HEK293 (cell line): ENCODE measurements at regions not wholly inside any gene's neighbourhood (a gene's known extent, or its start where the extent isn't known, plus 50 kb on each side); places are given as distances from the start of the nearest gene placed in this dataset.

Experiments
- CTCF ChIA-PET: fragments of 350-600 bp; formaldehyde crosslinking; extraction: SDS; loops from one replicate; lab custom pipeline; 2021; ENCODE audit warnings: antibody characterized with exemption; lab: Yijun Ruan, JAX
- POLR2A ChIA-PET: fragments of 300-600 bp; formaldehyde crosslinking; extraction: SDS; loops from one replicate; lab custom pipeline; 2020; ENCODE audit warnings: antibody characterized with exemption, inconsistent platforms; lab: Yijun Ruan, JAX
- H3K27ac ChIP-seq: fragments of 200-500 bp; sonication (Bioruptor generic); 2 replicates; pipeline ENCODE4 v1.5.1; 2014; ENCODE audit warnings: low read depth, low read length, control low read depth, inconsistent platforms; ENCODE audit errors: extremely low read depth
- H3K36me3 ChIP-seq, 2 experiments: fragments of 200-500 bp in 1 of 2; sonication (Bioruptor generic) in 1 of 2; 1 replicate in 1 of 2; 2 replicates in 1 of 2; pipeline ENCODE4 v1.5.1; 2014 to 2017; ENCODE audit warnings: inconsistent platforms in 2 of 2, low read length in 2 of 2; ENCODE audit not compliant: control insufficient read depth in 2 of 2, insufficient read depth in 1 of 2
- H3K4me1 ChIP-seq: fragments of 200-500 bp; sonication (Bioruptor generic); 2 replicates; pipeline ENCODE4 v1.5.1; 2014; ENCODE audit warnings: mild to moderate bottlenecking, low read length, inconsistent platforms; ENCODE audit not compliant: control insufficient read depth, insufficient read depth
- H3K4me3 ChIP-seq: 2 replicates; pipeline ENCODE4 v1.5.1; 2011; ENCODE audit warnings: low read depth, mild to moderate bottlenecking, control low read depth, low read length, moderate library complexity
- H3K9me3 ChIP-seq: fragments of 200-500 bp; sonication (Bioruptor generic); 2 replicates; pipeline ENCODE4 v1.5.1; 2014; ENCODE audit warnings: low read depth, low read length, inconsistent platforms; ENCODE audit not compliant: control insufficient read depth, insufficient read depth
- KLF16 ChIP-seq: fragments of 450-650 bp; formaldehyde crosslinking; IDR thresholded peaks from 2 replicates; pipeline ENCODE4 v1.5.1; 2017; ENCODE audit warnings: missing biosample characterization, missing genetic modification characterization
- KLF8 ChIP-seq: fragments of 450-650 bp; formaldehyde crosslinking; IDR thresholded peaks from 2 replicates; pipeline ENCODE4 v1.5.1; 2016; ENCODE audit warnings: missing biosample characterization, missing genetic modification characterization
- PATZ1 ChIP-seq: fragments of 450-650 bp; formaldehyde crosslinking; IDR thresholded peaks from 2 replicates; pipeline ENCODE4 v1.5.1; 2016; ENCODE audit warnings: missing biosample characterization, missing genetic modification characterization
- TSHZ1 ChIP-seq: fragments of 450-650 bp; formaldehyde crosslinking; IDR thresholded peaks from 2 replicates; pipeline ENCODE4 v1.5.1; 2016; ENCODE audit warnings: missing biosample characterization, missing genetic modification characterization, borderline replicate concordance
- WT1 ChIP-seq: fragments of 450-650 bp; formaldehyde crosslinking; IDR thresholded peaks from 2 replicates; pipeline ENCODE4 v1.5.1; 2016; ENCODE audit warnings: missing biosample characterization, missing genetic modification characterization
- YY2 ChIP-seq: fragments of 450-650 bp; formaldehyde crosslinking; IDR thresholded peaks from 2 replicates; pipeline ENCODE4 v1.5.1; 2016; ENCODE audit warnings: missing biosample characterization, missing genetic modification characterization
- ZBTB20 ChIP-seq: fragments of 450-650 bp; formaldehyde crosslinking; IDR thresholded peaks from 2 replicates; pipeline ENCODE4 v1.5.1; 2016; ENCODE audit warnings: missing biosample characterization, missing genetic modification characterization
- ZFHX2 ChIP-seq: fragments of 450-650 bp; formaldehyde crosslinking; conservative IDR thresholded peaks from 2 replicates; pipeline ENCODE4 v1.5.1; 2016; ENCODE audit warnings: missing biosample characterization, missing genetic modification characterization
- ZNF10 ChIP-seq: fragments of 450-650 bp; formaldehyde crosslinking; IDR thresholded peaks from 2 replicates; pipeline ENCODE4 v1.5.1; 2017; ENCODE audit warnings: missing biosample characterization, missing genetic modification characterization
- ZNF112 ChIP-seq: fragments of 450-650 bp; formaldehyde crosslinking; IDR thresholded peaks from 2 replicates; pipeline ENCODE4 v1.5.0; 2017; ENCODE audit warnings: missing biosample characterization, missing genetic modification characterization
- ZNF114 ChIP-seq: fragments of 450-650 bp; formaldehyde crosslinking; IDR thresholded peaks from 2 replicates; pipeline ENCODE4 v1.5.0; 2017; ENCODE audit warnings: missing biosample characterization, missing genetic modification characterization
- ZNF223 ChIP-seq: fragments of 450-650 bp; formaldehyde crosslinking; IDR thresholded peaks from 2 replicates; pipeline ENCODE4 v1.5.1; 2016; ENCODE audit warnings: missing biosample characterization, missing genetic modification characterization
- ZNF311 ChIP-seq: fragments of 450-650 bp; formaldehyde crosslinking; IDR thresholded peaks from 2 replicates; pipeline ENCODE4 v1.5.1; 2017; ENCODE audit warnings: missing biosample characterization, missing genetic modification characterization, borderline replicate concordance
- ZNF585B ChIP-seq: fragments of 450-650 bp; formaldehyde crosslinking; IDR thresholded peaks from 2 replicates; pipeline ENCODE4 v1.5.1; 2016; ENCODE audit warnings: missing biosample characterization, missing genetic modification characterization
- ZNF629 ChIP-seq: fragments of 450-650 bp; formaldehyde crosslinking; IDR thresholded peaks from 2 replicates; pipeline ENCODE4 v1.5.1; 2017; ENCODE audit warnings: missing biosample characterization, missing genetic modification characterization
- ZNF639 ChIP-seq: fragments of 450-650 bp; formaldehyde crosslinking; IDR thresholded peaks from 2 replicates; pipeline ENCODE4 v1.5.1; 2016; ENCODE audit warnings: missing biosample characterization, missing genetic modification characterization
- ZNF670 ChIP-seq: fragments of 450-650 bp; formaldehyde crosslinking; IDR thresholded peaks from 2 replicates; pipeline ENCODE4 v1.5.1; 2016; ENCODE audit warnings: missing biosample characterization, missing genetic modification characterization, low read depth
- ZNF692 ChIP-seq: fragments of 450-650 bp; formaldehyde crosslinking; IDR thresholded peaks from 2 replicates; pipeline ENCODE4 v1.5.1; 2016; ENCODE audit warnings: missing biosample characterization, missing genetic modification characterization
- ZNF792 ChIP-seq: fragments of 450-650 bp; formaldehyde crosslinking; IDR thresholded peaks from 2 replicates; pipeline ENCODE4 v1.5.1; 2016; ENCODE audit warnings: missing biosample characterization, missing genetic modification characterization

- Histone ChIP-seq H3K27ac (no peak overlapping the region), H3K9me3 (no peaks in the 10 kb centered on the region), H3K4me1 (no peaks in the 10 kb centered on the region), H3K36me3 (no peaks in the 10 kb centered on the region), H3K4me3 (no peak overlapping the region)
- ChIA-PET CTCF (no interaction called here), POLR2A (no interaction called here)
- TF ChIP-seq ZNF629 = no peak
- TF ChIP-seq ZNF692 (tag by site-specific recombination) = no peak
- TF ChIP-seq TSHZ1 = no peak
- TF ChIP-seq KLF16 (tag by site-specific recombination) = no peak
- no peak for TF ChIP-seq KLF8 (tag by site-specific recombination)
- no peak for TF ChIP-seq ZNF639 (tag by site-specific recombination)
- TF ChIP-seq ZNF223 = no peak
- TF ChIP-seq ZNF10 (tag by site-specific recombination) = no peak
- TF ChIP-seq ZNF311 = no peak
- no peak for TF ChIP-seq ZBTB20 (tag by site-specific recombination)
Measured at GRCh38 chr3:117097351-117097750, 387.8 kb downstream of the TUSC7 start.

- Histone ChIP-seq H3K27ac (no peak overlapping the region), H3K9me3 (no peaks in the 10 kb centered on the region), H3K4me3 (no peak overlapping the region), H3K36me3 (no peaks in the 10 kb centered on the region), H3K4me1 (no peaks in the 10 kb centered on the region)
- TF ChIP-seq ZNF311 = no peak
- CTCF ChIA-PET = no interaction called here
- POLR2A ChIA-PET = no interaction called here
Measured at GRCh38 chr3:117101697-117102096, 392.1 kb downstream of the TUSC7 start.

- CTCF ChIA-PET = no interaction called here
- POLR2A ChIA-PET = no interaction called here
Measured at GRCh38 chr3:117102426-117102825, 392.8 kb downstream of the TUSC7 start.

GRCh38 chr3:117103675-117104074 lies 394.1 kb downstream of the TUSC7 start:
- Histone ChIP-seq H3K27ac (no peak overlapping the region), H3K4me3 (no peak overlapping the region), H3K9me3 (no peaks in the 10 kb centered on the region), H3K4me1 (no peaks in the 10 kb centered on the region), H3K36me3 (no peaks in the 10 kb centered on the region)
- ChIA-PET CTCF (no interaction called here), POLR2A (no interaction called here)
- TF ChIP-seq ZFHX2 (tag by site-specific recombination) (no peak), YY2 (no peak), ZNF670 (tag by site-specific recombination) (no peak), ZNF792 (no peak), PATZ1 (tag by site-specific recombination) (no peak), ZNF114 (tag by site-specific recombination) (no peak), ZNF585B (tag by site-specific recombination) (no peak), ZNF112 (no peak)

More at GRCh38 chr3:117102426-117102825, 392.8 kb downstream of the TUSC7 start:
- H3K36me3 ChIP-seq = no peaks in the 10 kb centered on the region
- H3K27ac ChIP-seq = no peak overlapping the region
- no peaks in the 10 kb centered on the region for H3K9me3 ChIP-seq
- no peaks in the 10 kb centered on the region for H3K4me1 ChIP-seq
- H3K4me3 ChIP-seq = no peak overlapping the region
- no peak for TF ChIP-seq WT1
- TF ChIP-seq, all 188 proteins: peak for 0
